Lung (tissue), 11 donors: ENCODE measurements at regions not wholly inside any gene's neighbourhood (a gene's known extent, or its start where the extent isn't known, plus 50 kb on each side); places are given as distances from the start of the nearest gene placed in this dataset.

ENCODE experiments used
- ATAC-seq: fragments of 200-7000 bp; cut with Tn5 transposase; one replicate; pipeline ENCODE4 v1.9.1; 2020; ENCODE audit warnings: moderate number of reproducible peaks; ENCODE audit not compliant: insufficient read depth, low FRiP score
- DNase-seq, 3 donors: peaks; one replicate each; pipeline ENCODE4 v3.0.0-alpha.2; 2013 to 2017
- H3K27ac ChIP-seq, 2 donors: one replicate each; pipeline ENCODE4 v1.5.1; 2013; ENCODE audit warnings: mild to moderate bottlenecking in 2 of 2, moderate library complexity in 2 of 2, control low read depth in 1 of 2, inconsistent platforms in 1 of 2, low read depth in 1 of 2, low read length in 1 of 2
- H3K27me3 ChIP-seq, 3 donors: one replicate each; pipeline ENCODE4 v1.5.1; 2013; ENCODE audit warnings: low read length in 2 of 3; ENCODE audit not compliant: control insufficient read depth in 3 of 3, insufficient read depth in 3 of 3
- H3K36me3 ChIP-seq, 4 donors: one replicate each; pipeline ENCODE4 v1.5.1; 2013; ENCODE audit warnings: low read length in 4 of 4, mild to moderate bottlenecking in 1 of 4, moderate library complexity in 1 of 4; ENCODE audit not compliant: control insufficient read depth in 4 of 4, insufficient read depth in 4 of 4
- H3K4me1 ChIP-seq, 5 donors: one replicate each; pipeline ENCODE4 v1.5.1; 2013; ENCODE audit warnings: low read length in 5 of 5, mild to moderate bottlenecking in 2 of 5, moderate library complexity in 1 of 5; ENCODE audit not compliant: control insufficient read depth in 5 of 5, insufficient read depth in 5 of 5
- H3K4me3 ChIP-seq: one replicate; pipeline ENCODE4 v1.5.1; 2013; ENCODE audit warnings: mild to moderate bottlenecking, control low read depth, moderate library complexity
- H3K9ac ChIP-seq, 2 donors: one replicate each; pipeline ENCODE4 v1.5.1; 2013; ENCODE audit warnings: low read length in 2 of 2, control low read depth in 1 of 2; ENCODE audit not compliant: insufficient read depth in 1 of 2
- H3K9me3 ChIP-seq, 4 donors: one replicate each; pipeline ENCODE4 v1.5.1; 2013; ENCODE audit warnings: low read length in 3 of 4, mild to moderate bottlenecking in 1 of 4, moderate library complexity in 1 of 4; ENCODE audit not compliant: control insufficient read depth in 4 of 4, insufficient read depth in 3 of 4
- CTCF ChIP-seq: IDR thresholded peaks from 2 replicates; pipeline ENCODE4 v1.5.1; 2012; ENCODE audit warnings: mild to moderate bottlenecking; ENCODE audit errors: control extremely low read depth, extremely low read depth
- WGBS, 2 donors: extraction: QIAGEN DNeasy Blood & Tissue Kit; methylation state at CpG; one replicate each; pipeline ENCODE4 v1.1.7; 2013; 5-methylcytosine and 5-hydroxymethylcytosine counted together
- donor health status: control.
- donor health status: control.
- donor health status: Bipolar disorder and iron deficiency.
- donor health status: healthy.
- donor health status: DM: yes; HTN: yes; CAD: no.

- DNase-seq = no peak
Measured at GRCh38 chr6:22513667-22514066, 55.7 kb upstream of the HDGFL1 start.

DNA sequence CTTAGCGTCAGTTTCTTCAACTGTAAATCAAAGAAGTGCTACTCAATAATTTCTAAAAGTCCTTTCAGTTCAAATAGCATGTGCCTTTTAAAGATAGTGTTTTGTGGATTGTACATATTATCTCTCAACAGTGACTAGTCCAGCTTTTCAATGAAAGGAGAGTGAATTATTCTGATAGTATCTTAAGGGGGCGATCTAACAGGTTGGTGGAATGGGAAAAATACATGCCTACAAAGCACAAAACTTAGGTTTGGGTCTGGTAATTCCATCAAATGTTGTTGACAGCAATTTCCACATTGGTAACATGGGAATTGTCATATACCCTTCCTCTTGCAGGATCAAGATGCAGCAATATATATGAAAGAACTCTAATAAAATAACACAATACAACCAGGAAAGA is 50.1 kb upstream of the HDGFL1 start:
- no peaks in the 10 kb centered on the region for H3K36me3 ChIP-seq
- DNase-seq = no peak
- H3K4me1 ChIP-seq = no peaks in the 10 kb centered on the region
- H3K27me3 ChIP-seq = no peaks in the 10 kb centered on the region
- no peaks in the 10 kb centered on the region for H3K9me3 ChIP-seq
- ATAC-seq = no peak
- 90 to 94% methylated on average over 2 of the region's 2 CpGs for WGBS, 2 donors
- TF ChIP-seq CTCF = no peak
- H3K4me3 ChIP-seq = no peak overlapping the region
- no peak overlapping the region for H3K27ac ChIP-seq
- H3K9ac ChIP-seq = no peak overlapping the region

More at GRCh38 chr6:22513667-22514066, 55.7 kb upstream of the HDGFL1 start:
- 90 to 94% methylated on average over 9 of the region's 9 CpGs for WGBS, 2 donors
- Histone ChIP-seq H3K36me3 (no peaks in the 10 kb centered on the region), H3K27ac (no peak overlapping the region), H3K9me3 (no peaks in the 10 kb centered on the region), H3K27me3 (no peaks in the 10 kb centered on the region), H3K4me3 (no peak overlapping the region), H3K9ac (no peak overlapping the region), H3K4me1 (peaks cover 0 to 8% (median 0%) of the 10 kb centered on the region in 5 donors)
- TF ChIP-seq CTCF = no peak
- no peak for ATAC-seq
